Left lung (tissue), 4 donors: ENCODE measurements at regions not wholly inside any gene's neighbourhood (a gene's known extent, or its start where the extent isn't known, plus 50 kb on each side); places are given as distances from the start of the nearest gene placed in this dataset.
"Not testable (repeated sequence)": the region's sequence is repeated elsewhere in the genome, so short reads cannot be mapped to it uniquely, and the experiment has no call there.

Experiments
- ATAC-seq: fragments of 200-7000 bp; cut with Tn5 transposase; one replicate; pipeline ENCODE4 v1.9.1; 2020; ENCODE audit warnings: moderate library complexity
- DNase-seq, 4 donors: peaks; one replicate each; pipeline ENCODE4 v3.0.0-alpha.2; 2013 to 2020
- H3K27ac ChIP-seq, 2 donors: fragments of 200-600 bp; sonication (generic) in 1 of 2; one replicate each; pipeline versions ENCODE4 v1.5.0 to v1.8.0; 2020 to 2021
- H3K27me3 ChIP-seq, 2 donors: fragments of 200-600 bp; sonication (generic) in 1 of 2; one replicate each; pipeline versions ENCODE4 v1.5.0 to v1.8.0; 2020 to 2021
- H3K36me3 ChIP-seq, 2 donors: fragments of 200-600 bp; sonication (generic) in 1 of 2; one replicate each; pipeline versions ENCODE4 v1.5.0 to v1.8.0; 2020 to 2021
- H3K4me1 ChIP-seq, 2 donors: fragments of 200-600 bp; one replicate each; pipeline ENCODE4 v1.8.0; 2021
- H3K4me3 ChIP-seq, 2 donors: fragments of 200-600 bp; sonication (generic) in 1 of 2; one replicate each; pipeline versions ENCODE4 v1.5.0 to v1.8.0; 2020 to 2021; ENCODE audit warnings: mild to moderate bottlenecking in 1 of 2
- H3K9me3 ChIP-seq, 2 donors: fragments of 200-600 bp; sonication (generic) in 1 of 2; one replicate each; pipeline versions ENCODE4 v1.5.0 to v1.8.0; 2020 to 2021
- CTCF ChIP-seq, 2 donors: fragments of 200-600 bp; sonication (generic) in 1 of 2; IDR thresholded peaks; one replicate each; pipeline versions ENCODE4 v1.5.0 to v1.8.0; 2021; ENCODE audit warnings: antibody characterized with exemption in 2 of 2
- intact Hi-C, 2 donors: fragments of 100-400 bp; cut with DNase I; formaldehyde crosslinking; loops; one replicate each; pipeline versions ENCODE4 v1.11.2 to v1.14.2; 2022
- donor health status: DM: no; HTN: yes; CAD: no.
- donor health status: DM: no; HTN: no; CAD: no.

- Histone ChIP-seq H3K36me3 (no peaks in the 10 kb centered on the region), H3K4me3 (no peak overlapping the region), H3K27me3 (no peaks in the 10 kb centered on the region), H3K9me3 (no peaks in the 10 kb centered on the region), H3K4me1 (no peaks in the 10 kb centered on the region), H3K27ac (no peak overlapping the region)
- TF ChIP-seq CTCF (IDR thresholded peaks at IDR 0.05), result no peak
- ATAC-seq, result no peak
- no peak for DNase-seq
- intact Hi-C loops, result no loop called here
Observed at GRCh38 chr18:42510540-42510939, 555.5 kb downstream of the PIK3C3 start.

- no peak for DNase-seq
- no peaks in the 10 kb centered on the region for H3K4me1 ChIP-seq
- ATAC-seq, result no peak
- H3K27ac ChIP-seq, result no peak overlapping the region
- no peak for TF ChIP-seq CTCF (IDR thresholded peaks at IDR 0.05)
- H3K9me3 ChIP-seq, result no peaks in the 10 kb centered on the region
- intact Hi-C loops, result no loop called here
- no peak overlapping the region for H3K4me3 ChIP-seq
- no peaks in the 10 kb centered on the region for H3K36me3 ChIP-seq
- no peaks in the 10 kb centered on the region for H3K27me3 ChIP-seq
Observed at GRCh38 chr18:42513441-42513840, 558.4 kb downstream of the PIK3C3 start.

DNA sequence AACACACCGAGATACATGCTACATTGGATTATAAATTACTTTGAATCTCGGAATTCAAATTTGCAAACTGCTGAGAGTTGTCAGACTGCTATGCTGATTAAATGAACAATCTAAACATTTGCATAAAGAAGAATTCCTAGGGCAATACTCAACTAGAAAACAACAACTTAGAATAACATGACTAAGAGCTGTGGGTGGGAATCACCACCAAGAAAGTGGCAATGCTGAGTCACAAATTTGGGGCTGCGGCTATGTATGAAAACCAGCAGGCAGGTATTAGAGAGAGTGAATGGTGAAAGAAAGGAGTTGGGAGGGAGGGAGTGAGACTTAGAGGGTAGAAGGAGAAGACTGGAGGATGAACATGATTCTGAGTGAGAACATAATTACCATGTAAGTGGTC is 559.5 kb downstream of the PIK3C3 start:
- intact Hi-C loops, result no loop called here
- DNase-seq (no peak), ATAC-seq (no peak)
- TF ChIP-seq CTCF (IDR thresholded peaks at IDR 0.05), result no peak
- Histone ChIP-seq H3K4me3 (no peak overlapping the region), H3K4me1 (no peaks in the 10 kb centered on the region), H3K9me3 (no peaks in the 10 kb centered on the region), H3K27me3 (no peaks in the 10 kb centered on the region), H3K36me3 (no peaks in the 10 kb centered on the region), H3K27ac (no peak overlapping the region)

DNA sequence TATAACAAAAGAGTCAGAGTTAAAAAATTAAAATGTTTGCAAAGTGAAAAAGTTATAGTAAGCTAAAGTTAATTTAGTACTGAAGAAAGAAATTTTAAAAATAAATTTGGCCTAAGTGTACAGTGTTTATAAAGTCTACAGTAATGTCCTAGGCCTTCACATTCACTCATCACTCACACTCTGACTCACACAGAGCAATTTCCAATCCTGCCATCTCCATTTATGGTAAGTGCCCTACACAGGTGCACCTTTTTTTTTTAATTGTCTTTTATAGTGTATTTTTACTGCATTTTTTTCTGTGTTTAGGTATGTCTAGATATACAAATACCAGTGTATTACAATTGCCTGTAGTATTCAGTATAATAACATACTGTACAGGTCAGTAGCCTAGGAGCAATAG is 562.9 kb downstream of the PIK3C3 start:
- Histone ChIP-seq H3K4me1 (no peaks in the 10 kb centered on the region), H3K27ac (no peak overlapping the region), H3K9me3 (no peaks in the 10 kb centered on the region), H3K27me3 (no peaks in the 10 kb centered on the region), H3K4me3 (no peak overlapping the region), H3K36me3 (no peaks in the 10 kb centered on the region)
- ATAC-seq (no peak), DNase-seq (no peak)
- intact Hi-C loops, result no loop called here
- TF ChIP-seq CTCF (IDR thresholded peaks at IDR 0.05), result no peak

GRCh38 chr18:42518331-42518730 is 563.3 kb downstream of the PIK3C3 start:
- intact Hi-C loops, DNase-seq, H3K27ac ChIP-seq, H3K4me1 ChIP-seq, H3K27me3 ChIP-seq, H3K9me3 ChIP-seq, H3K36me3 ChIP-seq, H3K4me3 ChIP-seq, ATAC-seq: not testable (repeated sequence)

- Histone ChIP-seq H3K4me1 (no peaks in the 10 kb centered on the region), H3K27me3 (no peaks in the 10 kb centered on the region), H3K27ac (no peak overlapping the region), H3K4me3 (no peak overlapping the region), H3K9me3 (no peaks in the 10 kb centered on the region), H3K36me3 (no peaks in the 10 kb centered on the region)
- intact Hi-C loops, result no loop called here
- DNase-seq (no peak), ATAC-seq (no peak)
- no peak for TF ChIP-seq CTCF (IDR thresholded peaks at IDR 0.05)
Observed at GRCh38 chr18:42520138-42520537, 565.1 kb downstream of the PIK3C3 start.
